ENCODE measurements at regions not wholly inside any gene's neighbourhood (a gene's known extent, or its start where the extent isn't known, plus 50 kb on each side); places are given as distances from the start of the nearest gene placed in this dataset.
"Not testable (repeated sequence)": the region's sequence is repeated elsewhere in the genome, so short reads cannot be mapped to it uniquely, and the experiment has no call there.

DNA sequence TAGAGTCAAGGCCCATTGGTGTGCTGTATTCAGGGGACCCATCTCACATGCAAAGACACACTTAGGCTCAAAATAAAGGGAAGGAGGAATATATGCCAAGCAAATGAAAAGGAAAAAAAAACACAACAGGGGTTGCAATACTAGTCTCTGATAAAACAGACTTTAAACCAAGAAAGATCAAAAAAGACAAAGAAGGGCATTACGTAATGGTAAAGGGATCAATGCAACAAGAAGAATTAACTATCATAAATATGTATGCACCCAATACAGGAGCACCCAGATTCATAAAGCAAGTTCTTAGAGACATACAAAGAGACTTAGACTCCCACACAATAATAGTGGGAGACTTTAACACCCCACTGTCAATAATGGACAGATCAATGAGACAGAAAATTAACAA lies 113.4 kb upstream of the OR13H1 start:
- TF ChIP-seq, protein P1, sequence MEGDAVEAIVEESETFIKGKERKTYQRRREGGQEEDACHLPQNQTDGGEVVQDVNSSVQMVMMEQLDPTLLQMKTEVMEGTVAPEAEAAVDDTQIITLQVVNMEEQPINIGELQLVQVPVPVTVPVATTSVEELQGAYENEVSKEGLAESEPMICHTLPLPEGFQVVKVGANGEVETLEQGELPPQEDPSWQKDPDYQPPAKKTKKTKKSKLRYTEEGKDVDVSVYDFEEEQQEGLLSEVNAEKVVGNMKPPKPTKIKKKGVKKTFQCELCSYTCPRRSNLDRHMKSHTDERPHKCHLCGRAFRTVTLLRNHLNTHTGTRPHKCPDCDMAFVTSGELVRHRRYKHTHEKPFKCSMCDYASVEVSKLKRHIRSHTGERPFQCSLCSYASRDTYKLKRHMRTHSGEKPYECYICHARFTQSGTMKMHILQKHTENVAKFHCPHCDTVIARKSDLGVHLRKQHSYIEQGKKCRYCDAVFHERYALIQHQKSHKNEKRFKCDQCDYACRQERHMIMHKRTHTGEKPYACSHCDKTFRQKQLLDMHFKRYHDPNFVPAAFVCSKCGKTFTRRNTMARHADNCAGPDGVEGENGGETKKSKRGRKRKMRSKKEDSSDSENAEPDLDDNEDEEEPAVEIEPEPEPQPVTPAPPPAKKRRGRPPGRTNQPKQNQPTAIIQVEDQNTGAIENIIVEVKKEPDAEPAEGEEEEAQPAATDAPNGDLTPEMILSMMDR (IDR thresholded peaks at IDR 0.05; ENCODE audit: low read depth, low read length, poor library complexity, severe bottlenecking): not testable (repeated sequence)
- not testable (repeated sequence) for TF ChIP-seq EZH2phosphoT487 (IDR thresholded peaks at IDR 0.05; ENCODE audit: borderline replicate concordance, low read length)

Measured in DOHH2 (cell line).